GM04503 (cell line): ENCODE measurements at regions not wholly inside any gene's neighbourhood (a gene's known extent, or its start where the extent isn't known, plus 50 kb on each side); places are given as distances from the start of the nearest gene placed in this dataset.
"Not testable (repeated sequence)": the region's sequence is repeated elsewhere in the genome, so short reads cannot be mapped to it uniquely, and the experiment has no call there.

ENCODE experiments used
- DNase-seq: peaks from one replicate; pipeline ENCODE4 v3.0.0-alpha.2; 2012; ENCODE audit warnings: low read depth

GRCh38 chr4:102210806-102211205 lies 134.5 kb downstream of the SLC39A8 start:
- not testable (repeated sequence) for DNase-seq

DNA sequence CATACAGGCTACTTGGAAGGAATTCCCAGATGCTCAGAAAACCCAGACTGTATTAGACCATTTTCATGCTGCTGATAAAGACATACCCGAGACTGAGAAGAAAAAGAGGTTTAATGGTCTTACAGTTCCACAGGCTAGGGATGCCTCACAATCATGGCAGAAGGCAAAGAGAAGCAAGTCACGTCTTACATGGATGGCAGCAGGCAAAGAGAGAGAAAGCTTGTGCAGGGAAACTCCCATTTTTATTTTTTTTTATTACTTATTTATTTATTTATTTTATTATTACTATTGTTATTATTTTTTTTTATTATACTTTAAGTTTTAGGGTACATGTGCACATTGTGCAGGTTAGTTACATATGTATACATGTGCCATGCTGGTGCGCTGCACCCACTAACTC lies 140.6 kb downstream of the SLC39A8 start:
- DNase-seq: not testable (repeated sequence)

DNA sequence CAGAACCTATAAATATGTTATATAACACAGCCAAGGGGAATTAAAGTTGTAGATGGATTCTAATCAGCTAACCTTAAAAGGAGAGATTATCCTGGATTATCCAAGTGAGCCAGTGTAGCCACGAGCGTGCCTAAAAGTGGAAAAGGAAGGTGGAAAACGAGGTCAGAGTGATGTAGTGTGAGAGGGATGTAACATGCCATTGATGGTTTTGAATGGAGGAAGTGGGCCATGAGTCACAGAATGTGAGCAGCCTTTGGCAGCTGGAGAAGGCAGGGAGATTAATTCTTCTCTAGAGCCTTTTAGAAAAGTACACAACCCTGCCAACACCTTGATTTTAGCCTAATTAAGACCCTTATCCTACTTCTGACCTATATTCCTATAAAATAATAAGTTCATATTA lies 149.1 kb downstream of the SLC39A8 start:
- no peak for DNase-seq

- DNase-seq: no peak
Measured at GRCh38 chr4:102193145-102193544, 152.1 kb downstream of the SLC39A8 start.

DNA sequence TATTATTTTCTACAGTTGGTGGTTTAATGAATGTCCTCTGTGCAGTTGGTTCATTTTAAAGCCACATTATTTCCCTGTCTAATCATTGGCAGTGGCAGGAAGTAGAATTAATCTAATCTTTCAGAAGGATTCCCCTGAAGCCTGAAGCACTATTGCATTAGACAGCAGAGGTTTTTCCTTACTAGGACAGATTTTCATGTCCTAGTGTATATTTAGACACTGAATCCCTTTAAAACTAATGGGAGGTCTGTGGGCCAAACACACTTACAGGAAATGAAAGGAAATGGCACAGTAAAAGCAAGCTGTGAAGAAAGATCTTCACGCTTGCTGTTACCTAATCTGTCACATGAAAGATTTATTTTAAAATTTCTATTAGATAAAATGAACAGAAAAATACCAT lies 165.2 kb downstream of the SLC39A8 start:
- no peak for DNase-seq

DNA sequence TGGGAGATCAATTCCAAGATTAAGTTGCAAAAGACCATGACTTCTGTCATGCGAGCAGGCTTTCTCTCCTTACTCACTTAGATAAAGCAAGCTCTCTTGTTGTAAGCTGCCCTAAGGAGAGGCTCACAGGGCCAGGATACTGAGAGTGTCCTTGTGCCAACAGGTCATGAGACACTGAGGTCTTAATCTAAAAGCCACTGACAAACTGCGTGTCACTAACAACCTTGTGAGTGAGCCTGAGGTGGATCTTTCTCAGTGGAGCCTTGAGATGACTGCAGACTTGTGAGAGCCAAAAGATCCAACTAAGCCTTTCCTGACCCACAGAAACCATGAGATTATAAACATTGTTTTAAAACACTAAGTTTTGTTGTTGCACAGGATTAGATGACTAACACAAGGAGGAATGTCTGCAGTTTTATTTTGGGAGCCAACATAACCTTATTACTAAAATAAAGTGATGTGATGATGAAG lies 170.5 kb downstream of the SLC39A8 start:
- peak; percentile 19 for DNase-seq

GRCh38 chr4:102172341-102172740 lies 172.9 kb downstream of the SLC39A8 start:
- no peak for DNase-seq

- no peak for DNase-seq
Measured at GRCh38 chr4:102170910-102171309, 174.4 kb downstream of the SLC39A8 start.

DNA sequence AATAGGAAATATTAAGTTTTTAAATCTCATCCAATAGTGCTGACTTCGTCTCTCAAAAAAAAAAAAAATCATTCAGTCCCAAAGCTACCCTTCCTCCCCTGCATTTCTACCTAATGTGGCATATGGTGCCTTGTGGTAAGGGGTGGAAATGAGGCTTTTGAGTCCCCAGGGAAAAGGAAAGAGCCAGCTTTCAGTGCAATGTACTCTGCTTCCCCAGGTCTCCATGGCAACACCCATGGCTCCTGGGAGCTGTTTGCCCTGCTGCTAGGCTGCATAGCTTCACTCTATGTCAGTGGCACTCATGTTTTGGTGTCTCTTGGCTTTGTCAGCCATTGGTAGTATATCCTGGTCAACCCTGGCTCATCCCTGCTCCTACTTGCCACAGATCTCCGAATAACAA lies 175.9 kb downstream of the SLC39A8 start:
- DNase-seq: no peak

DNA sequence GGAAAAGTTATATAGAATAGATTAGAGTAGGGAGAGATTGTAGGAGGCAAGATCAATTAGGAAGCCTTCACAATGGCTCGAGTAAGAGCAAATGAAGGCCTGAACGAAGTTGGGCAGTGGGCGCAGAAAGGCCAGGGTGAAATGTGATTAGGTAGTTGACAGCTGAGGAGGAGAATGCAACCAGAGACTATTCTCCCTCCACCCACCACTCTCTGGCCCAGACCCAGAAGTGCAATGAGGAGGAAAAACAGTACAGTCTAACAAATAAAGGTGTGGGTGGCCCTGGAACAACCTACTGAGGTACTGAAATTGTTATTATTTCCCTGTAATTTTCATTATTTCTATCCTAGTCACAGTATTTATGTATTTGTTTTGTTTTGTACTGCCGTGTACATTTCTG lies 176.7 kb downstream of the SLC39A8 start:
- DNase-seq: no peak

DNA sequence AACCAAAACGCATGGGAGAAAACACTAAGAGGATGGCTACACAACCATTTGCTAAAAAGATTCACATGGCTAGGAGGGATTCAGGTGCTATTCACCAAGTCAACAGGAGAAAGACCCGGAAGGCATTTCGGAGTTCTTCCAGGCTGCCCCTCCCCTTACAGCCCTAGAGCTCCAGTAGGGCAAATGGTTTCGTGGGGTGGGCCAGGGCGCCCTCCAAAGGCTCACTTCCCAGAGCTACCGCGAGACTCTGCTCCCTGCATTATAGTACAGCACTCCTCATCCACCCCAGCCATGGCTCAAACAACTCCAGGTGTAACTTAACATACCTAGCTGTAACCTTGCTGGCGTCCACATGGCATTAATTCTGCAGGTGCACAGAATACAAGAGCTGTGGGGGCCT lies 179.7 kb downstream of the SLC39A8 start:
- no peak for DNase-seq

DNA sequence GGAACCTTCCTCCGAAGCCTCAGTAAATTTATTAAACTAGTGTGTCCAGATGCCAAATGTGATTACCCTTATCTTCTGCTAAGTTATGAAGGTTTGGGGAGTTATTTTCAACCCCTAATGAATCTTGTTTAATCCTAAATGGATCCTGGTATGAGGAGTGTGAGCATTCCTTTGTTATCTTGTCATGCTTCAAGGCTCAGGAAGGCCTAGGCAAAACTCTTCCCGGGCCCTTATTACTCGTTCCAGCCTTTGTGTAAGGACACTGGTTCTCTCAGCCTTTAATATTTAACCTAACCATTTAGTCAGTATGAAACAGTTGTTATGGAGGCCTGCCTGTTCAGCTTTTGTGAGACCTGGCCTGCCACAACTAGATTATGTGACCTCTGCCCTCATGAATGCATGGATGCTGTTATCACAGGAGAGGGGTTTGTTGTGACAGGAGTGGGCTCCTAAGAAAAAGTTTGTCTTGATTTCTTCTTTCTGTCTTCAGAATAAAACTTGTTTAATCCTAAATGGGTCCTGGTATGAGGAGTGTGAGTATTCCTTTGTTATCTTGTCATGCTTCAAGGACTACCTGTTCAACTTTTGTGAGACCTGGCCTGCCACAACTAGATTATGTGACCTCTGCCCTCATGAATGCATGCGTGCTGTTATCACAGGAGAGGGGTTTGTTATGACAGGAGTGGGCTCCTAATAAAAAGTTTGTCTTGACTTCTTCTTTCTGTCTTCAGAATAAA lies 181.7 kb downstream of the SLC39A8 start:
- DNase-seq: no peak

DNA sequence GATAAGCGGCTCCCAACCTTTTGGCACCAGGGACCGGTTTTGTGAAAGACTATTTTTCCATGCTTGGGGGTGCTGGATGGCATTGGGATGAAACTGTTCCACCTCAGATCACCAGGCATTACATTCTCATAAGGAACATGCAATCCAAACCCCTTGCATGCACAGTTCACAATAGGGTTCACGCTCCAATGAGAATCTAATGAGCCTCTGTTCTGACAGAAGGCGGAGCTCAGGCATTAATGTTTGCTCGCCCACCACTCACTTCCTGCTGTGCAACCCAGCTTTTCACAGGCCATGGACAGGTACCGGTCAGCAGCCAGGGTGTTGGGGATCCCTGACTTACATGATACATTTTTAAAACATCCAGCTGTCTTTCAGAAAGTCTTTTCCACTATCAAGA lies 187.3 kb downstream of the SLC39A8 start:
- no peak for DNase-seq

DNA sequence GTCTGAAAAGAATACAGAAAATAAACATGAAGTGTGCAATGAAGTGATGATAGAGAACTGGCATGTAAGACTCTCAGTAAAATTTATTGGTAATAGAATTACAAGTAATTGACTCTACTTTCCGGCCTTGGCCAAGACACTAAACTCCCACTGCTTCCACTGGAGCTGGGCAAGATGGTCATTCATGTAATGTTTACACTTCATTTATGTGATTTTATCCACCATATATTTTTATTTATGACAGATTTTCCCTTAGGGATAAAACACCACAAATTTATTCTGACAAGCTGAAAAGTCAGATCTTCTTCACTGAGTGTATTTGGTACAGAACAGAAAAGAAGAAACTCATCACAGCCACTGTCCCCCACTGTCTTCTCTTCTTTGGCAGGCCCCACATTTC lies 191.9 kb downstream of the SLC39A8 start:
- DNase-seq: no peak

GRCh38 chr4:102151696-102152095 lies 193.6 kb downstream of the SLC39A8 start:
- no peak for DNase-seq

DNA sequence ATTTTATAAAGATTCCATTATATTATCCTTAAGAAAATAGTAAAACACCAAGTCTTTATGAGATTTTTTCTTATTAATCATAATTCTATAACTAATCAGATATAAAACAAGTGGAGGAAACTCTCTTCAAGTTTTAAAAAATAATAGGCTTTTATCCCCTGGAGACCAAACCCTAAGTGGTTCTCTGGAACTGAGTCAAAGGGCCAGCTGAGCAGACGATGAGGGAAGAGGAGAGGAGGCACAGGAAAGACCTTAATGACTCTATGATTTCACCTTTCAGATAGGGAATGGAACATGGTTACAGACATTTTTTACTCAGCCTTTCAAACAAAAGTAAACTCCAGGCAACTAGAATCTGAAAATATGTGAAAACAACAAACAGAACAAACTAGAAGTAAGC lies 201.8 kb downstream of the SLC39A8 start:
- no peak for DNase-seq

DNA sequence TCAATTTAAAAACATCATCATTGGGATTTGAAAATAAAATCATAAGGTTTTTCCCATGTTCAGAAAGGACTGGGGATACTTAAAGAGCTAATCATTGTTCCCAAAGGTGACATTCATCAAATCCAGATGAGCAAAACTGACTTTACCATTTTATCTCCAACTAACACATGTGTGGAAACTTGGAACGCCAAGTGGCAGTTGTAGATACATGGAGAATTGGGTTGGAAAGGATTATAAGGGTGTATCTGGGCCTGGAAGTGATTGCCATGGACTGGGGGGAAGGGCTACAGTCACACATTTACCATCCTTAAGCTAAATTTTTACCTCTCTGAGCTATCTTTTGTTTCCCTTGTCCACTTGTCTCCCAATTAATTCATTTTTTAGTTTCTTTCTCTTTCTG lies 203.4 kb downstream of the SLC39A8 start:
- DNase-seq: no peak

GRCh38 chr4:102139932-102140331 lies 205.3 kb downstream of the SLC39A8 start:
- DNase-seq: no peak

GRCh38 chr4:102139132-102139573 lies 206.1 kb downstream of the SLC39A8 start:
- no peak for DNase-seq

DNA sequence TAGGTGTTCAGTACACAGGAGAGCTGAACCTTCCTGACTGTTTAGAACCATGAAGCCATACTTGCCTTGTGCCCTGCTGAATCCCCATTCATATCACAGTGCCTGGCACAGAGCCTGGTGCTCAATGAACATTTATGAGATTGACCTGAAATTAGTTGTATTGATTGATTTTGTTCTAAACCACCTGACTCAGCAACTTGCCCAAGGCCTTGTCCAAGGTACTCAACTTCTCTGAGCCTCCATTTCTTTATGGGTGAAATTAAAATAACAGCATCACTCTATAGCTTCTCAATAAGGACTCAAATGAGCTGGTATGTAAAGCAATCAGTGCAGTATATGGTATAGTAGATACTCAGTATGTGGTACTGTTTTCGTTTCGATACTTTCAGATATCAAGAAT lies 208.1 kb downstream of the SLC39A8 start:
- no peak for DNase-seq

DNA sequence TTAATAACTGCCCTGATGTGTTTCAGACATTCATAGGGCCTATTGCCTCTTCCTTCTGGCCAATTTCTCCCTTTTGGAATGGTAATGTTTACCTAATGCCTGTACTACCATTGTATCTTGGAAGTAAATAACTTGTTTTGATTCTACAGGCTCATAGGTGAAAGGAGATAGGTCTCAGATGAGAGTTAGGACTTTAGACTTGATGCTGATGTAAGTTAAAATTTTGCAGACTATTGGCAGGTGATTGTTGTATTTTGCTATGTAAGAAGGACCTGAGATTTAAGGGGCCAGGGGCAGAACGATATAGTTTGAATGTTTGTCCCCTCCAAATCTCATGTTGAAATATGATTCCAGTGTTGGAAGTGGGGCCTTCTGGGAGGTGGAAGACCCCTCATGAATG lies 215.5 kb downstream of the SLC39A8 start:
- no peak for DNase-seq
